WTC11 (cell line): ENCODE measurements at regions not wholly inside any gene's neighbourhood (a gene's known extent, or its start where the extent isn't known, plus 50 kb on each side); places are given as distances from the start of the nearest gene placed in this dataset.

ENCODE experiments used
- ATAC-seq: fragments of 200-7000 bp; cut with Tn5 transposase; 2 replicates; pipeline ENCODE4 v1.10.0; 2021; ENCODE audit warnings: mild to moderate bottlenecking, moderate library complexity
- CTCF ChIA-PET: fragments of 300-600 bp; sonication (Branson Sonifier 250); formaldehyde crosslinking; loops from one replicate; lab custom pipeline; 2021; ENCODE audit warnings: antibody characterized with exemption; lab: Charles Lee
- POLR2A ChIA-PET: fragments of 350-600 bp; sonication (Branson Sonifier 250); formaldehyde crosslinking; loops from one replicate; lab custom pipeline; 2021; ENCODE audit warnings: antibody characterized with exemption; lab: Charles Lee
- DNase-seq: peaks from one replicate; pipeline ENCODE4 v3.0.0; 2021; ENCODE audit warnings: low spot score
- H3K27ac Mint-ChIP-seq: 2 replicates; pipeline ENCODE4 v1.8.0; 2021; ENCODE audit warnings: mixed read lengths
- H3K27me3 Mint-ChIP-seq: 2 replicates; pipeline ENCODE4 v1.8.0; 2021; ENCODE audit warnings: low read depth, mild to moderate bottlenecking, moderate library complexity, mixed read lengths
- H3K36me3 Mint-ChIP-seq: 2 replicates; pipeline ENCODE4 v1.8.0; 2021; ENCODE audit warnings: mixed read lengths
- H3K4me1 Mint-ChIP-seq: 2 replicates; pipeline ENCODE4 v1.8.0; 2022; ENCODE audit warnings: mixed read lengths
- H3K4me3 Mint-ChIP-seq: 2 replicates; pipeline ENCODE4 v1.8.0; 2021; ENCODE audit warnings: mild to moderate bottlenecking, moderate library complexity, mixed read lengths
- H3K9me3 Mint-ChIP-seq: 2 replicates; pipeline ENCODE4 v1.8.0; 2021; ENCODE audit warnings: mixed read lengths
- CREB1 ChIP-seq: sonication (generic); formaldehyde crosslinking; IDR thresholded peaks from 2 replicates; pipeline ENCODE4 v1.8.0; 2023; ENCODE audit warnings: mild to moderate bottlenecking, missing genetic modification reagents
- EMX1 ChIP-seq: fragments of 250-450 bp; sonication (Bioruptor Pico); IDR thresholded peaks from 2 replicates; pipeline ENCODE4 v1.8.0; 2021; ENCODE audit warnings: mild to moderate bottlenecking
- IRF2 ChIP-seq: sonication (generic); formaldehyde crosslinking; IDR thresholded peaks from 2 replicates; pipeline ENCODE4 v1.8.0; 2022; ENCODE audit warnings: low read depth, missing genetic modification reagents, borderline replicate concordance
- KAT7 ChIP-seq: sonication (generic); formaldehyde crosslinking; IDR thresholded peaks from 2 replicates; pipeline ENCODE4 v1.8.1; 2023; ENCODE audit warnings: missing genetic modification reagents, mild to moderate bottlenecking, borderline replicate concordance
- RELA ChIP-seq: sonication (generic); formaldehyde crosslinking; IDR thresholded peaks from 2 replicates; pipeline ENCODE4 v1.8.1; 2022; ENCODE audit warnings: missing genetic modification reagents, mild to moderate bottlenecking, borderline replicate concordance
- SOX15 ChIP-seq: fragments of 250-450 bp; sonication (Bioruptor Pico); IDR thresholded peaks from 2 replicates; pipeline ENCODE4 v1.9.0; 2021; ENCODE audit warnings: mild to moderate bottlenecking
- TEAD4 ChIP-seq: sonication (generic); formaldehyde crosslinking; IDR thresholded peaks from 2 replicates; pipeline ENCODE4 v1.8.0; 2022; ENCODE audit warnings: mild to moderate bottlenecking, missing genetic modification reagents
- ZNF138 ChIP-seq: sonication (generic); formaldehyde crosslinking; conservative IDR thresholded peaks from 2 replicates; pipeline ENCODE4 v1.8.1; 2022; ENCODE audit warnings: mild to moderate bottlenecking, moderate library complexity, missing genetic modification reagents
- ZNF263 ChIP-seq: sonication (generic); formaldehyde crosslinking; IDR thresholded peaks from 2 replicates; pipeline ENCODE4 v1.8.1; 2022; ENCODE audit warnings: low read depth, mild to moderate bottlenecking, moderate library complexity, missing genetic modification reagents
- TF ChIP-seq, protein P1 (sequence below): sonication (generic); formaldehyde crosslinking; IDR thresholded peaks from 2 replicates; pipeline ENCODE4 v1.8.1; 2023; ENCODE audit warnings: mild to moderate bottlenecking, moderate library complexity, missing genetic modification reagents
- TF ChIP-seq, protein P2 (sequence below): fragments of 250-450 bp; sonication (Bioruptor Pico); IDR thresholded peaks from 2 replicates; pipeline ENCODE4 v1.9.0; 2021; ENCODE audit warnings: mild to moderate bottlenecking, borderline replicate concordance
- TF ChIP-seq, protein P3 (sequence below): fragments of 250-450 bp; sonication (Bioruptor Pico); IDR thresholded peaks from 2 replicates; pipeline ENCODE4 v1.8.0; 2021; ENCODE audit warnings: mild to moderate bottlenecking
- TF ChIP-seq, protein P4 (sequence below): sonication (generic); formaldehyde crosslinking; IDR thresholded peaks from 2 replicates; pipeline ENCODE4 v1.8.1; 2022; ENCODE audit warnings: mild to moderate bottlenecking, moderate library complexity, missing genetic modification reagents
- TF ChIP-seq, protein P5 (sequence below): sonication (generic); formaldehyde crosslinking; IDR thresholded peaks from 2 replicates; pipeline ENCODE4 v1.8.0; 2022; ENCODE audit warnings: mild to moderate bottlenecking, missing genetic modification reagents
- TF ChIP-seq, protein P6 (sequence below): fragments of 250-450 bp; sonication (Bioruptor Pico); IDR thresholded peaks from 2 replicates; pipeline ENCODE4 v1.9.0; 2021; ENCODE audit warnings: mild to moderate bottlenecking
- TF ChIP-seq, protein P7 (sequence below): fragments of 250-450 bp; sonication (Bioruptor Pico); conservative IDR thresholded peaks from 2 replicates; pipeline ENCODE4 v1.9.0; 2021; ENCODE audit warnings: mild to moderate bottlenecking

DNA sequence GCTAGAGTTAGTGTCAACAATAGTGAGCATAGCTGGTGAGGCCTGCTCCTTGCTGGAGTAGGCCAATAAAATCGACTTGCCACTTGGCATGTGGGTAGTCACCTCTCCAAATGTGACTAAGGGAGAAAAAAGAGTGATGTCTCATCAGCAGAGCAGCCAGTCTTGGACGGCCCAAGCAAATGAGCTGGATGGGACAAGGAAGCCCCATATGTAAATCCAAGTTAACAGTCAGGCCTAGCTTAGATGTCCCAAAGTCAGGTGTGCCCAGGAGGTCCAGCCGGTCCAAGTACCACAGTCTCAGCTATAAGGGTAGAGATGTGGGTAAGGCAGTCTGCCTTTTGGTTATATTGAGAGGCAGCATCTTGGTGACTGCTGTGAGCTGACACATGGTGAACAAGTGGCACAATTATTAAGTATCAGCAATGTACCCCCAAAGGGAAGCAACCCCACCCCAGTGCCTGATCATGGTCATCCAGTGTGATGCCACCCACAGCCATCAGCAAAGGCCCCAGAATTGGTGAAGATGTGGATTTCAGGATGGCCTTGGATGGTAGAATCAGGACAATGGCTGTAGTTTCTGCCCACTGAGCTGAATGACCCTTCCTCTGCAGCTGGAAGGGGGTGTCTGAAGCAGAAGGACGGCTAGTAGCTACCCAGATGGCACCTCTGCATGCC lies 83.4 kb downstream of the TNFRSF13B start:
- TF ChIP-seq EMX1 (no peak), KAT7 (CRISPR knock-in tag) (no peak), CREB1 (CRISPR knock-in tag) (no peak)
- TF ChIP-seq, protein P1, sequence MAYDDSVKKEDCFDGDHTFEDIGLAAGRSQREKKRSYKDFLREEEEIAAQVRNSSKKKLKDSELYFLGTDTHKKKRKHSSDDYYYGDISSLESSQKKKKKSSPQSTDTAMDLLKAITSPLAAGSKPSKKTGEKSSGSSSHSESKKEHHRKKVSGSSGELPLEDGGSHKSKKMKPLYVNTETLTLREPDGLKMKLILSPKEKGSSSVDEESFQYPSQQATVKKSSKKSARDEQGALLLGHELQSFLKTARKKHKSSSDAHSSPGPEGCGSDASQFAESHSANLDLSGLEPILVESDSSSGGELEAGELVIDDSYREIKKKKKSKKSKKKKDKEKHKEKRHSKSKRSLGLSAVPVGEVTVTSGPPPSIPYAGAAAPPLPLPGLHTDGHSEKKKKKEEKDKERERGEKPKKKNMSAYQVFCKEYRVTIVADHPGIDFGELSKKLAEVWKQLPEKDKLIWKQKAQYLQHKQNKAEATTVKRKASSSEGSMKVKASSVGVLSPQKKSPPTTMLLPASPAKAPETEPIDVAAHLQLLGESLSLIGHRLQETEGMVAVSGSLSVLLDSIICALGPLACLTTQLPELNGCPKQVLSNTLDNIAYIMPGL (CRISPR knock-in tag): no peak
- TF ChIP-seq, all 79 proteins: peak for 0
- H3K27me3 Mint-ChIP-seq: peaks cover 2% of the 10 kb centered on the region; the same call in 1 of the 2 replicates
- ChIA-PET CTCF (no interaction called here), POLR2A (no interaction called here)
- ATAC-seq (no peak), DNase-seq (no peak)
- H3K36me3 Mint-ChIP-seq: no peaks in the 10 kb centered on the region
- no peak overlapping the region for H3K27ac Mint-ChIP-seq
- no peaks in the 10 kb centered on the region for H3K4me1 Mint-ChIP-seq
- H3K9me3 Mint-ChIP-seq: no peaks in the 10 kb centered on the region
- H3K4me3 Mint-ChIP-seq: no peak overlapping the region

DNA sequence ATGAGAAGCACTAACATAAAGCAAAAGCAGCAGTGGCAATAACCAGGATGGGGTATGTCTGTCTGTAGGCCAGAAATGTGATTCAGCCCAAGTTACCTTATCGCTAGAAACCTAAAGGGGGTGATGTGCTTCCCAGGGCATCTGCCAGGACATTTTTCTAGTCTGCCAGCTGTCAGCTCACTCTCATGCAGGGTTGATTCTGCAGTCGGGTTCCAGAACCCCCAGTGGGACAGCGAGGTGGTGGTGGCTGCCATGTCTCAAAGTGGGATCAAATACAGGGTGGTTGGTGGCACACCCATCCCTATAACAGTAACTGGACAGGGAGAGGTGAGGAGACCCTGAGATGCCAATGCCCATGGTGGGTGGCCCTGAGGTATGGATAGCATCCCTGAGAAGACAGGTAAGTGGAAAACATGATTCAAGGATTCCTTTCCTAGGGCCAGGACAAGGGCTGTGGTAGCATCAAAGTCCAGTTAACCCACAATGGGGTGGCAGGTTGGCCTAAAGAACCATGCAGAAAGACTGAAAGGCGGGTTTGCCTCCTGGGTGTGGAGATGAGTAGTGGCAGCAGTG lies 84.3 kb downstream of the TNFRSF13B start:
- no peaks in the 10 kb centered on the region for H3K9me3 Mint-ChIP-seq
- ChIA-PET CTCF (no interaction called here), POLR2A (no interaction called here)
- DNase-seq: no peak
- H3K36me3 Mint-ChIP-seq: no peaks in the 10 kb centered on the region
- ATAC-seq: no peak
- H3K27me3 Mint-ChIP-seq: peaks cover 2% of the 10 kb centered on the region; the same call in 1 of the 2 replicates
- H3K27ac Mint-ChIP-seq: no peak overlapping the region
- H3K4me1 Mint-ChIP-seq: no peaks in the 10 kb centered on the region
- H3K4me3 Mint-ChIP-seq: no peak overlapping the region
- TF ChIP-seq, protein P2, sequence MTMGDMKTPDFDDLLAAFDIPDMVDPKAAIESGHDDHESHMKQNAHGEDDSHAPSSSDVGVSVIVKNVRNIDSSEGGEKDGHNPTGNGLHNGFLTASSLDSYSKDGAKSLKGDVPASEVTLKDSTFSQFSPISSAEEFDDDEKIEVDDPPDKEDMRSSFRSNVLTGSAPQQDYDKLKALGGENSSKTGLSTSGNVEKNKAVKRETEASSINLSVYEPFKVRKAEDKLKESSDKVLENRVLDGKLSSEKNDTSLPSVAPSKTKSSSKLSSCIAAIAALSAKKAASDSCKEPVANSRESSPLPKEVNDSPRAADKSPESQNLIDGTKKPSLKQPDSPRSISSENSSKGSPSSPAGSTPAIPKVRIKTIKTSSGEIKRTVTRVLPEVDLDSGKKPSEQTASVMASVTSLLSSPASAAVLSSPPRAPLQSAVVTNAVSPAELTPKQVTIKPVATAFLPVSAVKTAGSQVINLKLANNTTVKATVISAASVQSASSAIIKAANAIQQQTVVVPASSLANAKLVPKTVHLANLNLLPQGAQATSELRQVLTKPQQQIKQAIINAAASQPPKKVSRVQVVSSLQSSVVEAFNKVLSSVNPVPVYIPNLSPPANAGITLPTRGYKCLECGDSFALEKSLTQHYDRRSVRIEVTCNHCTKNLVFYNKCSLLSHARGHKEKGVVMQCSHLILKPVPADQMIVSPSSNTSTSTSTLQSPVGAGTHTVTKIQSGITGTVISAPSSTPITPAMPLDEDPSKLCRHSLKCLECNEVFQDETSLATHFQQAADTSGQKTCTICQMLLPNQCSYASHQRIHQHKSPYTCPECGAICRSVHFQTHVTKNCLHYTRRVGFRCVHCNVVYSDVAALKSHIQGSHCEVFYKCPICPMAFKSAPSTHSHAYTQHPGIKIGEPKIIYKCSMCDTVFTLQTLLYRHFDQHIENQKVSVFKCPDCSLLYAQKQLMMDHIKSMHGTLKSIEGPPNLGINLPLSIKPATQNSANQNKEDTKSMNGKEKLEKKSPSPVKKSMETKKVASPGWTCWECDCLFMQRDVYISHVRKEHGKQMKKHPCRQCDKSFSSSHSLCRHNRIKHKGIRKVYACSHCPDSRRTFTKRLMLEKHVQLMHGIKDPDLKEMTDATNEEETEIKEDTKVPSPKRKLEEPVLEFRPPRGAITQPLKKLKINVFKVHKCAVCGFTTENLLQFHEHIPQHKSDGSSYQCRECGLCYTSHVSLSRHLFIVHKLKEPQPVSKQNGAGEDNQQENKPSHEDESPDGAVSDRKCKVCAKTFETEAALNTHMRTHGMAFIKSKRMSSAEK (CRISPR knock-in tag): no peak
- TF ChIP-seq, protein P3, sequence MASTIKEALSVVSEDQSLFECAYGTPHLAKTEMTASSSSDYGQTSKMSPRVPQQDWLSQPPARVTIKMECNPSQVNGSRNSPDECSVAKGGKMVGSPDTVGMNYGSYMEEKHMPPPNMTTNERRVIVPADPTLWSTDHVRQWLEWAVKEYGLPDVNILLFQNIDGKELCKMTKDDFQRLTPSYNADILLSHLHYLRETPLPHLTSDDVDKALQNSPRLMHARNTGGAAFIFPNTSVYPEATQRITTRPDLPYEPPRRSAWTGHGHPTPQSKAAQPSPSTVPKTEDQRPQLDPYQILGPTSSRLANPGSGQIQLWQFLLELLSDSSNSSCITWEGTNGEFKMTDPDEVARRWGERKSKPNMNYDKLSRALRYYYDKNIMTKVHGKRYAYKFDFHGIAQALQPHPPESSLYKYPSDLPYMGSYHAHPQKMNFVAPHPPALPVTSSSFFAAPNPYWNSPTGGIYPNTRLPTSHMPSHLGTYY (CRISPR knock-in tag): no peak
- TF ChIP-seq, protein P4, sequence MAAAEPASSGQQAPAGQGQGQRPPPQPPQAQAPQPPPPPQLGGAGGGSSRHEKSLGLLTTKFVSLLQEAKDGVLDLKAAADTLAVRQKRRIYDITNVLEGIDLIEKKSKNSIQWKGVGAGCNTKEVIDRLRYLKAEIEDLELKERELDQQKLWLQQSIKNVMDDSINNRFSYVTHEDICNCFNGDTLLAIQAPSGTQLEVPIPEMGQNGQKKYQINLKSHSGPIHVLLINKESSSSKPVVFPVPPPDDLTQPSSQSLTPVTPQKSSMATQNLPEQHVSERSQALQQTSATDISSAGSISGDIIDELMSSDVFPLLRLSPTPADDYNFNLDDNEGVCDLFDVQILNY (CRISPR knock-in tag): no peak
- TF ChIP-seq SOX15 (CRISPR knock-in tag): no peak
- no peak for TF ChIP-seq ZNF138 (CRISPR knock-in tag)
- no peak for TF ChIP-seq TEAD4 (CRISPR knock-in tag)
- TF ChIP-seq, protein P5, sequence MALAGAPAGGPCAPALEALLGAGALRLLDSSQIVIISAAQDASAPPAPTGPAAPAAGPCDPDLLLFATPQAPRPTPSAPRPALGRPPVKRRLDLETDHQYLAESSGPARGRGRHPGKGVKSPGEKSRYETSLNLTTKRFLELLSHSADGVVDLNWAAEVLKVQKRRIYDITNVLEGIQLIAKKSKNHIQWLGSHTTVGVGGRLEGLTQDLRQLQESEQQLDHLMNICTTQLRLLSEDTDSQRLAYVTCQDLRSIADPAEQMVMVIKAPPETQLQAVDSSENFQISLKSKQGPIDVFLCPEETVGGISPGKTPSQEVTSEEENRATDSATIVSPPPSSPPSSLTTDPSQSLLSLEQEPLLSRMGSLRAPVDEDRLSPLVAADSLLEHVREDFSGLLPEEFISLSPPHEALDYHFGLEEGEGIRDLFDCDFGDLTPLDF: no peak
- TF ChIP-seq, protein P6, sequence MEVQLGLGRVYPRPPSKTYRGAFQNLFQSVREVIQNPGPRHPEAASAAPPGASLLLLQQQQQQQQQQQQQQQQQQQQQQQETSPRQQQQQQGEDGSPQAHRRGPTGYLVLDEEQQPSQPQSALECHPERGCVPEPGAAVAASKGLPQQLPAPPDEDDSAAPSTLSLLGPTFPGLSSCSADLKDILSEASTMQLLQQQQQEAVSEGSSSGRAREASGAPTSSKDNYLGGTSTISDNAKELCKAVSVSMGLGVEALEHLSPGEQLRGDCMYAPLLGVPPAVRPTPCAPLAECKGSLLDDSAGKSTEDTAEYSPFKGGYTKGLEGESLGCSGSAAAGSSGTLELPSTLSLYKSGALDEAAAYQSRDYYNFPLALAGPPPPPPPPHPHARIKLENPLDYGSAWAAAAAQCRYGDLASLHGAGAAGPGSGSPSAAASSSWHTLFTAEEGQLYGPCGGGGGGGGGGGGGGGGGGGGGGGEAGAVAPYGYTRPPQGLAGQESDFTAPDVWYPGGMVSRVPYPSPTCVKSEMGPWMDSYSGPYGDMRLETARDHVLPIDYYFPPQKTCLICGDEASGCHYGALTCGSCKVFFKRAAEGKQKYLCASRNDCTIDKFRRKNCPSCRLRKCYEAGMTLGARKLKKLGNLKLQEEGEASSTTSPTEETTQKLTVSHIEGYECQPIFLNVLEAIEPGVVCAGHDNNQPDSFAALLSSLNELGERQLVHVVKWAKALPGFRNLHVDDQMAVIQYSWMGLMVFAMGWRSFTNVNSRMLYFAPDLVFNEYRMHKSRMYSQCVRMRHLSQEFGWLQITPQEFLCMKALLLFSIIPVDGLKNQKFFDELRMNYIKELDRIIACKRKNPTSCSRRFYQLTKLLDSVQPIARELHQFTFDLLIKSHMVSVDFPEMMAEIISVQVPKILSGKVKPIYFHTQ (CRISPR knock-in tag): no peak
- no peak for TF ChIP-seq RELA (CRISPR knock-in tag)
- TF ChIP-seq, protein P7, sequence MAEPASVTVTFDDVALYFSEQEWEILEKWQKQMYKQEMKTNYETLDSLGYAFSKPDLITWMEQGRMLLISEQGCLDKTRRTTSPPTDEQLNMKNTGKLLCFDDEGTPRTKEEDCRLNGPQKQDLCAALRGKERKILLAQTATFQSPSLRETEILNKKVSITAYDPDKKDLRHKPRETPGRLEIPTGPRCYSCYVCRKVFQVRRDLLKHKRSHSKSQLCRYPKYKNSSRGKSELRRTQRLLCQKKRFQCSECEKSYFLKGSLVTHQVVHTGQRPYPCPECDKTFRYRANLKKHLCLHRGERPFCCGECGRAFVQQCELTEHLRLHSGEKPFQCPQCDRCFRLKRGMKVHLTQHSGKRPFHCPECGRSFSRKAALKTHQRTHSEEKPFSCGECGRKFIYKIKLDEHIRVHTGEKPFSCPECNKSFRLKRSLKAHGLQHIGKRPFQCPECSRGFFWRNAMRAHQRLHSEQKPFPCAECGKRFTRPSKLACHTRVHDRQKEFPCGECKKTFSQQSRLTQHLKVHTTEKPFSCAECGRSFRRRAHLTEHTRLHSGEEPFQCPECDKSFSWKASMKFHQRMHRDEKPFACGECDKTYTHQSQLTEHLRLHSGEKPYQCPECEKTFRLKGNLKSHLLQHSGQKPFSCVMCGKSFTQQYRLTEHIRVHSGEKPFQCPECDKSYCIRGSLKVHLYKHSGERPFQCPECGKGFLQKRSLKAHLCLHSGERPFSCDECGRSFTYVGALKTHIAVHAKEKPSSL: no peak
- TF ChIP-seq ZNF263 (CRISPR knock-in tag): no peak
- TF ChIP-seq IRF2 (CRISPR knock-in tag): no peak
- TF ChIP-seq, protein P1 (CRISPR knock-in tag): no peak
